NCI-H345 (cell line): ENCODE measurements at regions not wholly inside any gene's neighbourhood (a gene's known extent, or its start where the extent isn't known, plus 50 kb on each side); places are given as distances from the start of the nearest gene placed in this dataset.

ENCODE experiments used
- DNase-seq: peaks from one replicate; lab custom pipeline; 2025; lab: John Stamatoyannopoulos, UW

DNA sequence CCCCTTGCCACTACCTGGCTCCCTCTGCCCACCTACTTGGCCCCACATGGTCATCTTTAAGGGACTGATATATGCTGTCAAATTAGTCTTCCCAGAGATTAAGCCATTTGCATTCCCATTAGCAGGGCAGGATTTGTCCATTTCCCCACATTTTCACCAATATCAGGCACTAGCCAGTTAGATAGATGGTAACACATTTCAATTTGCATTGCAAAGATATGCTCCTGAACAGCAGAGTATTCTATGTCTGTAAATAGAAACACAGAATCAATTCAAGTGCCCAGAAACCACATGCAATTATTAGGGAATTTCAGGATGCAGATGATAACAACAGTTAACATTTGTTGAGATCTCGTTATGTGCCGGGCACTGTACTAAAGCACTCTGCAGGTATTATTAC is 92.6 kb upstream of the IL12B start:
- DNase-seq = no peak

GRCh38 chr5:159424123-159424522 is 93.8 kb upstream of the IL12B start:
- DNase-seq = no peak

- DNase-seq = no peak
These were observed 96.4 kb upstream of the IL12B start for GRCh38 chr5:159426694-159427093.

GRCh38 chr5:159427180-159428012 is 97.1 kb upstream of the IL12B start:
- no peak for DNase-seq

GRCh38 chr5:159430361-159431012 is 100.2 kb upstream of the IL12B start:
- no peak for DNase-seq

GRCh38 chr5:159435855-159436254 is 105.6 kb upstream of the IL12B start:
- DNase-seq = no peak

GRCh38 chr5:159438092-159438491 is 107.8 kb upstream of the IL12B start:
- DNase-seq = no peak

DNA sequence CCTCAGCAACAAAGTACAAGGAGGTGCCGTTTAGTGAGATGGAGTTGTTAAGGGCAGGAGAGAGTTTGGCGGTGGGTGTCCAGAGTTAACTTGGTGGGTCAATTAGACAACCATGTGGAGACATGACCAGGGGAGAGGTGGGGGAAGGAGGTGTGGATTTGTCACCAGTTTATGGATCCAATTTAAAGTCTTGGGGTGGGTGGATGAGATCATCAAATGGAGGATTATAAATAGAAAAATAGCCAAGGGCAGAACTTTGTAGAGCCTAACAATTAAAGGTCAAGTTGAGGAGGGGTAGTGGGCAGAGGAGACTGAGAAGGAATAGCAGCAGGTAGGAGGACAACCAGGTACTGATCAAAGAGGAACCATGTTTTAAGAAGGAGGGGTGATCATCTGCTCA is 108.7 kb upstream of the IL12B start:
- DNase-seq = no peak

DNA sequence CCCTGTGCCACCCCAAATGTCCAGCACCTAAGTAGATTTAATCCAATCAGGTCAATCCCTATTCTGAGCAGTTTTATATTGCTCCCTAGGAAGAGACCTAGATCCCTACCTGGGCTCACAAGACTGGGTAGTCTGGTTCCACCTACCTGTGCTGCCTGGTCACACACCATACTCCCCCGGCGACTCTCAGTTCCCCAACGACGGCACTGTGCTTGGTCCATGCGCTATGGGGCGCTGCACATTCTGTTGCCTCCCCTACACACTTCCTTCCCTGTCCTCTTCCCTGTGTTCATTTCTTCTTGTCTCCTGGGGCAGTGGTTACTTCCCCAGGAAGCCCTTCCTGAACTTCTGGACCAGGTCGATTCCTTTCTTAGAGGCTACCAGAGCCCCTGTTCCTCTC is 109.9 kb upstream of the IL12B start:
- DNase-seq = no peak

GRCh38 chr5:159440968-159441367 is 110.7 kb upstream of the IL12B start:
- DNase-seq = no peak

DNA sequence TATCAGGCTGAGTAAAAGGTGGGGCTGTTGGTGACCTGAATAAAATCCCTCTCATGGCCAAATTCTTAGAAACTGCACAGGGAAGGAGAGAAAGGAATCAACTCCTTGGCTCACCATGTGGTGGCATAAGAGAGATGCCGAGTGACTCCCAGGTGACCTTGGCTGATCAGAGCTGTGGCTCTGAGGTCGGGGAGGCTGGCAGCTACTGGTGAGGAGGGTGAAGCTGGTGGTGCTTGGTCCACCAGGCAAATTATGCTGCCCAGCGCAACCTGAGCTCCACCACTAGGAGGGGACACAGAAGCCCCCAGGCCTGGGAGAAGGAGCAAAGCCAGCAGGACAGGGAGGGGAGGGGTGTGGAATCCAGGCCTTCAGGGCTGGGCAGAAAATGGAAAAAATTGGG is 111.2 kb upstream of the IL12B start:
- no peak for DNase-seq

- no peak for DNase-seq
These were observed 112.0 kb upstream of the IL12B start for GRCh38 chr5:159442206-159442850.

GRCh38 chr5:159444441-159445082 is 114.3 kb upstream of the IL12B start:
- DNase-seq = no peak

DNA sequence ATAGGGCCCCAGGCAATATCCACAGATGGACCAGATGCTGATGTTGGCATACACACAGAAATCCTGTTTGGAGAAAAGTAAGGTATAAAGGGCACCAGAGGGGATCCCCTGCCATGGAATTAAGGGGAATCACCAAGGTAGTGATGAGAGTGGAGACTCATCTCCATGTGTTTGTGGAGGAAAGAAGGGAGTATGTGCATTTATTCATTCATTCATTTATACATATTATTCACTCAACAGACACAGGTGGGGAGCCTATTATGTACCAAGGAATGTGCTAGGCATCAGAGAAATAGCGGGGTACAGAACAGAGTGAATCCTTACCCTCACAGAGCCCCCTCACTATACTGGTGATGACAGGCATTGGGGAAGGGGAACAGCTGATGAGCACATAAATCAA is 116.8 kb upstream of the IL12B start:
- no peak for DNase-seq

- DNase-seq = no peak
These were observed 118.6 kb upstream of the IL12B start for GRCh38 chr5:159448841-159449407.

GRCh38 chr5:159449925-159450324 is 119.6 kb upstream of the IL12B start:
- DNase-seq = no peak

DNA sequence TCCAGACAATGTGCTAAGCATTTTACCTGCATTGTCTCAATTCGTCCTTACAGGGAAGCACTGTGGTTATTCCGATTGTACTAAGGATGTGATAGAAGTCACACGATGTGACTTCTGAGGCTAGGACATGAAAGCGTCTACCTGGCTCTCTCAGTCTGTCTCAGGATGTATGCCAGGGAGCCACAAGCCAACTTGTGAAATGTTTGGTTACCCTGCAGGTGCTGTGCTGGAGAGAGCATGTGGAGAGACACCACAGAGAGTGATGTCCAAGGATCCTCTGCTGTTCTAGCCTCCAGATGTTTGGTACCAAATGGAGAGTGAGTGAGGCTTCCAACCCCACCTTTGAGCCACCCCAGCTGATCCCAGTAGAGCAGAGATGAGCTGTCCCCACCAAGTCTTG is 120.1 kb upstream of the IL12B start:
- DNase-seq = no peak

- no peak for DNase-seq
These were observed 121.1 kb upstream of the IL12B start for GRCh38 chr5:159451197-159452052.

GRCh38 chr5:159452480-159453167 is 122.3 kb upstream of the IL12B start:
- DNase-seq = no peak

DNA sequence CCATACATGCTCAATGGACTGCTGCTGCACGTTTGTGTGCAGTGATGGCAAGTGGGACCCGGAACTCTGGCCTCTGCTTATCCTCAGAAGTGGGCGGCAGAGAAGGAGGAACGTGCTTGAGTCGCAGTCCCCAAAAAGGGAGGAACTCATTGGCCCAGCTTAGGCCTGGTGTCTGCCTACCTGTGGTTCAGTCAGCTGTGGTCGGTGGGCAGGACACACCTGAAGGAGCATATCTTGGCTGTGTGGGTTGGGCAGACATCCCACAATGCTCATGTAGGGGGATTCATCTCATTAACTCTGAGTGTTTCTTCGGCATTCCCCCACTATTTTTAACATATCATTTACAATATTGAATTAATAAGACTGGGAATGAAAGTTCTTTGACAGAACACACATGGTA is 122.9 kb upstream of the IL12B start:
- no peak for DNase-seq

- DNase-seq = no peak
These were observed 126.0 kb upstream of the IL12B start for GRCh38 chr5:159456261-159456660.
